B cell (primary cell): ENCODE measurements at regions not wholly inside any gene's neighbourhood (a gene's known extent, or its start where the extent isn't known, plus 50 kb on each side); places are given as distances from the start of the nearest gene placed in this dataset.

Source experiments
- ATAC-seq: fragments of 200-7000 bp; cut with Tn5 transposase; one replicate; pipeline ENCODE4 v1.10.0; 2021; ENCODE audit warnings: low read depth, mild to moderate bottlenecking, moderate number of reproducible peaks, moderate library complexity
- CTCF ChIA-PET: fragments of 350-600 bp; sonication (Branson Sonifier 250); formaldehyde crosslinking; loops from one replicate; lab custom pipeline; 2021; ENCODE audit warnings: antibody characterized with exemption, inconsistent platforms; lab: Charles Lee
- POLR2A ChIA-PET: fragments of 350-600 bp; sonication (Branson Sonifier 250); formaldehyde crosslinking; loops from one replicate; lab custom pipeline; 2021; ENCODE audit warnings: antibody characterized with exemption; lab: Charles Lee
- DNase-seq: peaks from one replicate; pipeline ENCODE4 v3.0.0; 2013
- H2AFZ ChIP-seq: 2 replicates; pipeline ENCODE4 v1.6.1; 2012; ENCODE audit warnings: mild to moderate bottlenecking, low read depth, low read length; ENCODE audit not compliant: insufficient read depth, poor library complexity, severe bottlenecking
- H3K27ac ChIP-seq, 2 donors: 1 replicate in 1 of 2; 2 replicates in 1 of 2; pipeline ENCODE4 v1.5.1; 2012 to 2013; ENCODE audit warnings: low read length in 2 of 2, mild to moderate bottlenecking in 2 of 2, moderate library complexity in 1 of 2
- H3K27me3 ChIP-seq, 4 experiments: fragments of 200-600 bp in 1 of 4; sonication (generic) in 1 of 4; replicated peaks in 1 of 4; 1 replicate in 2 of 4; 2 replicates in 2 of 4; pipeline versions ENCODE4 v1.6.1 to v1.7.0; 2013 to 2016; ENCODE audit warnings: low read length in 3 of 4, mild to moderate bottlenecking in 2 of 4, mixed read lengths in 1 of 4, moderate library complexity in 1 of 4; ENCODE audit not compliant: insufficient read depth in 4 of 4, control insufficient read depth in 3 of 4; ENCODE audit errors: control extremely low read depth in 1 of 4
- H3K36me3 ChIP-seq, 2 experiments: replicated peaks in 1 of 2; 1 replicate in 1 of 2; 2 replicates in 1 of 2; pipeline versions ENCODE4 v1.6.1 to v1.7.1; 2013; ENCODE audit warnings: low read length in 1 of 2; ENCODE audit not compliant: insufficient read depth in 2 of 2, control insufficient read depth in 1 of 2; ENCODE audit errors: control extremely low read depth in 1 of 2, extremely low read depth in 1 of 2
- H3K4me1 ChIP-seq, 2 donors: fragments of 200-600 bp in 1 of 2; sonication (generic) in 1 of 2; 1 replicate in 1 of 2; 2 replicates in 1 of 2; pipeline versions ENCODE4 v1.5.1 to v1.6.1; 2013 to 2017; ENCODE audit warnings: low read length in 2 of 2; ENCODE audit not compliant: control insufficient read depth in 2 of 2, insufficient read depth in 2 of 2
- H3K4me2 ChIP-seq: replicated peaks from 2 replicates; pipeline ENCODE3; 2012; ENCODE audit warnings: mild to moderate bottlenecking, low read depth, low read length; ENCODE audit not compliant: poor library complexity, severe bottlenecking
- H3K4me3 ChIP-seq, 5 experiments: fragments of 200-600 bp in 1 of 5; sonication (generic) in 1 of 5; 1 replicate in 3 of 5; 2 replicates in 2 of 5; pipeline versions ENCODE4 v1.5.1 to v1.7.0; 2011 to 2016; ENCODE audit warnings: low read length in 4 of 5, mild to moderate bottlenecking in 4 of 5, low read depth in 2 of 5, control low read depth in 1 of 5, moderate library complexity in 1 of 5; ENCODE audit not compliant: insufficient read depth in 1 of 5; ENCODE audit errors: control extremely low read depth in 1 of 5, extremely low read depth in 1 of 5
- H3K79me2 ChIP-seq: fragments of 200-600 bp; sonication (generic); one replicate; pipeline ENCODE4 v1.6.0; 2016; ENCODE audit warnings: low read length; ENCODE audit not compliant: control insufficient read depth, insufficient read depth
- H3K9ac ChIP-seq: fragments of 200-600 bp; sonication (generic); 2 replicates; pipeline ENCODE4 v1.6.1; 2017; ENCODE audit warnings: mild to moderate bottlenecking, low read length, moderate library complexity
- H3K9me3 ChIP-seq, 3 donors: one replicate each; pipeline versions ENCODE4 v1.6.1 to v1.7.1; 2013; ENCODE audit warnings: low read length in 2 of 3; ENCODE audit not compliant: control insufficient read depth in 2 of 3, insufficient read depth in 1 of 3; ENCODE audit errors: control extremely low read depth in 1 of 3
- H4K20me1 ChIP-seq: 2 replicates; pipeline ENCODE4 v1.6.0; 2012; ENCODE audit warnings: mild to moderate bottlenecking, low read length; ENCODE audit not compliant: insufficient read depth, control insufficient read depth, poor library complexity, severe bottlenecking
- H3K27ac Mint-ChIP-seq: one replicate; pipeline ENCODE4 v1.8.0; 2021; ENCODE audit warnings: mixed read lengths
- H3K27me3 Mint-ChIP-seq: one replicate; pipeline ENCODE4 v1.8.0; 2021; ENCODE audit warnings: mixed read lengths
- H3K4me1 Mint-ChIP-seq: one replicate; pipeline ENCODE4 v1.8.0; 2021; ENCODE audit warnings: mixed read lengths
- H3K4me3 Mint-ChIP-seq: one replicate; pipeline ENCODE4 v1.8.0; 2021; ENCODE audit warnings: mixed read lengths
- H3K9me3 Mint-ChIP-seq: one replicate; pipeline ENCODE4 v1.8.0; 2022; ENCODE audit warnings: mixed read lengths; ENCODE audit not compliant: insufficient read depth
- EZH2 ChIP-seq: IDR thresholded peaks from 2 replicates; pipeline ENCODE4 v1.6.1; 2012; ENCODE audit warnings: borderline replicate concordance, low read depth, mild to moderate bottlenecking, moderate library complexity, low read length; ENCODE audit not compliant: insufficient read depth, poor library complexity, severe bottlenecking
- WGBS: methylation state at CpG from one replicate; pipeline ENCODE4 v1.1.5; 2013; ENCODE audit warnings: missing lambda C conversion rate; ENCODE audit not compliant: insufficient coverage; 5-methylcytosine and 5-hydroxymethylcytosine counted together
- intact Hi-C: fragments of 100-400 bp; cut with micrococcal nuclease; formaldehyde crosslinking; loops from one replicate; pipeline ENCODE4 v1.10.0; 2022
- TF ChIP-seq, protein P1 (sequence below): fragments of 200-600 bp; IDR thresholded peaks from one replicate; pipeline ENCODE4 v1.8.0; 2022; ENCODE audit warnings: antibody characterized with exemption, mild to moderate bottlenecking

- peaks cover 0 to 15% (median 0%) of the 10 kb centered on the region in 4 experiments for H3K27me3 ChIP-seq
- H3K4me2 ChIP-seq = no peak overlapping the region
- no peaks in the 10 kb centered on the region for H3K4me1 ChIP-seq
- Mint-ChIP-seq H3K27ac (no peak overlapping the region), H3K4me1 (no peaks in the 10 kb centered on the region), H3K27me3 (peaks cover 26% of the 10 kb centered on the region), H3K9me3 (no peaks in the 10 kb centered on the region), H3K4me3 (no peak overlapping the region)
- no peaks in the 10 kb centered on the region for H3K9me3 ChIP-seq
- H3K4me3 ChIP-seq = no peak overlapping the region
- no peak for DNase-seq
- no peaks in the 10 kb centered on the region for H3K36me3 ChIP-seq
- H2AFZ ChIP-seq = no peak overlapping the region
- ChIA-PET CTCF (no interaction called here), POLR2A (no interaction called here)
- H3K9ac ChIP-seq = no peak overlapping the region
- no peaks in the 10 kb centered on the region for H3K79me2 ChIP-seq
- 81% methylated on average over 10 of the region's 12 CpGs for WGBS
- no peak for TF ChIP-seq EZH2
- TF ChIP-seq, protein P1, sequence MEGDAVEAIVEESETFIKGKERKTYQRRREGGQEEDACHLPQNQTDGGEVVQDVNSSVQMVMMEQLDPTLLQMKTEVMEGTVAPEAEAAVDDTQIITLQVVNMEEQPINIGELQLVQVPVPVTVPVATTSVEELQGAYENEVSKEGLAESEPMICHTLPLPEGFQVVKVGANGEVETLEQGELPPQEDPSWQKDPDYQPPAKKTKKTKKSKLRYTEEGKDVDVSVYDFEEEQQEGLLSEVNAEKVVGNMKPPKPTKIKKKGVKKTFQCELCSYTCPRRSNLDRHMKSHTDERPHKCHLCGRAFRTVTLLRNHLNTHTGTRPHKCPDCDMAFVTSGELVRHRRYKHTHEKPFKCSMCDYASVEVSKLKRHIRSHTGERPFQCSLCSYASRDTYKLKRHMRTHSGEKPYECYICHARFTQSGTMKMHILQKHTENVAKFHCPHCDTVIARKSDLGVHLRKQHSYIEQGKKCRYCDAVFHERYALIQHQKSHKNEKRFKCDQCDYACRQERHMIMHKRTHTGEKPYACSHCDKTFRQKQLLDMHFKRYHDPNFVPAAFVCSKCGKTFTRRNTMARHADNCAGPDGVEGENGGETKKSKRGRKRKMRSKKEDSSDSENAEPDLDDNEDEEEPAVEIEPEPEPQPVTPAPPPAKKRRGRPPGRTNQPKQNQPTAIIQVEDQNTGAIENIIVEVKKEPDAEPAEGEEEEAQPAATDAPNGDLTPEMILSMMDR = no peak
- no peak for ATAC-seq
- H4K20me1 ChIP-seq = no peaks in the 10 kb centered on the region
- no peak overlapping the region for H3K27ac ChIP-seq
- intact Hi-C loops = no loop called here
These were observed 63.8 kb upstream of the HELT start for GRCh38 chr4:184954482-184954881.

GRCh38 chr4:184955116-184955515 lies 63.2 kb upstream of the HELT start:
- intact Hi-C loops = no loop called here
- ATAC-seq = no peak
- Histone ChIP-seq H3K27me3 (peaks cover 0 to 15% (median 0%) of the 10 kb centered on the region in 4 experiments), H3K4me3 (no peak overlapping the region), H3K4me1 (no peaks in the 10 kb centered on the region), H3K4me2 (no peak overlapping the region), H3K27ac (no peak overlapping the region), H3K9ac (no peak overlapping the region), H2AFZ (no peak overlapping the region), H3K79me2 (no peaks in the 10 kb centered on the region), H3K9me3 (no peaks in the 10 kb centered on the region), H3K36me3 (no peaks in the 10 kb centered on the region), H4K20me1 (no peaks in the 10 kb centered on the region)
- WGBS = 65% methylated on average over 4 of the region's 5 CpGs
- H3K4me3 Mint-ChIP-seq = no peak overlapping the region
- POLR2A ChIA-PET = no interaction called here
- TF ChIP-seq EZH2 = no peak
- TF ChIP-seq, protein P1 = no peak
- H3K4me1 Mint-ChIP-seq = no peaks in the 10 kb centered on the region
- no peak overlapping the region for H3K27ac Mint-ChIP-seq
- DNase-seq = no peak
- H3K9me3 Mint-ChIP-seq = no peaks in the 10 kb centered on the region
- CTCF ChIA-PET = no interaction called here
- H3K27me3 Mint-ChIP-seq = peaks cover 20% of the 10 kb centered on the region
